HG03196 (cell line): ENCODE measurements at regions not wholly inside any gene's neighbourhood (a gene's known extent, or its start where the extent isn't known, plus 50 kb on each side); places are given as distances from the start of the nearest gene placed in this dataset.

Source experiments
- ATAC-seq: cut with Tn5 transposase; IDR thresholded peaks from one replicate; pipeline ENCODE4 v1.9.1; 2021; ENCODE audit not compliant: unreplicated experiment

DNA sequence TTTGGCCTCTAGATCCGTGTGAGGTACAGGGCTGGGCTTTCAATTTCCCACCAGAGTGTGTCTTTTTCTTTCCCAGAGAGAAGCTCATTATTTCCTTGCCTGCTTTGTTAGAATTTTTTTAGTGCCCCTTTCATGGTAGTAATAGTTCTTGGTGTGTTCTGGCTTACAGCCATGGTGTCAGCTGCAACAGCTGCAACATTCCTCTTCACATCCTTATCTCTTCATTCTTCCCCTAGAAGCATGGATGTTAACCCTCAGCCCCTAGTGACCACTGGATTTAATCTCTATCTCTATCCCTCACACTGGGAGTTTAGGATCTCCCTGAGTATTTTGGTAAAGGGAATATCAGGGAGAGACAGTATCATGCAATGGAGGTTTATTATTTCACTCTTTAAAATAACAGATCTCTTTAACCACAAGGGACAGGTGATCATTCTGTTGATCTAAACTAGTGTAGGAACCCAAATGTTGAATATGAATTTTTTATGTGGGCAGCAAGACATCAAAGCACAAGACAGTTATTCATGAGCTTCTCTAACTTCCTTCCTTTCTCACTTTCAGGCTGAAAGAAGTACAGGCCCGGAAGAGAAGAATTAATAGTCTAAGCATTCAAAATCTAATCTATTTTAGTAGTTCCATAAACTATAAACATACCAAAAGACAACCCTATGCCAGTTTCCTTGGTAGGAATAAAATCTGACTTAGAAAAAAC, 160.2 kb downstream of the FAM170A start:
- ATAC-seq, result no peak

DNA sequence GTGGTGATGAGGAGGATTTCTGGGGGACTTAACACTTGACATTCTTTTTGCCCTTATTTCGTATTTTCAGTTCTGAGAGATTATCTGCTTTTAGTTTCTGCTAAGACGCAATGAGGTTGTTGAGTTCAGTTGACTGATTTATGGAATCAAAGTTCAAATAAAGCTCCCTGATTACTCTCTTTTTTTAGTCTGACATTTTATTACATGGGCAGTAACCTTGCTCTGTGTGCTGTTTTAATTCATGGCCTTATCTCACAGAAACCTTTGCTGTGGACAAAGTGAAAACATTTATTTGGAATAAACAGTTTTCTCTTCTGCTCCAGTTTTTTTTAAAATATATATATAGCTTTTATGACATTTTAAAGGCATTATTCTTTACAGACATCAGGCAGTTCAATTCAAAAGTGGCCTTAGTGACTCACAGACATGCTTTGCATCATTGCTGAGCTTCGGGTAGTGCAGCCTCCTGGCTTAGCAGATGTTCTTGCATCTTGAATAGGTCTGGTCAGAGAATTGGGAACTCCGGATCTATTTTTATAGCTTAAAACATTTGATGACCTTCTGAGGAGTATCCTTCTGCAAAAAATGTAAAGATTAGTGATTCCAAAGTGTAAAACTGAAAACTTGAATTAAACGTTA, 162.9 kb downstream of the FAM170A start:
- no peak for ATAC-seq

DNA sequence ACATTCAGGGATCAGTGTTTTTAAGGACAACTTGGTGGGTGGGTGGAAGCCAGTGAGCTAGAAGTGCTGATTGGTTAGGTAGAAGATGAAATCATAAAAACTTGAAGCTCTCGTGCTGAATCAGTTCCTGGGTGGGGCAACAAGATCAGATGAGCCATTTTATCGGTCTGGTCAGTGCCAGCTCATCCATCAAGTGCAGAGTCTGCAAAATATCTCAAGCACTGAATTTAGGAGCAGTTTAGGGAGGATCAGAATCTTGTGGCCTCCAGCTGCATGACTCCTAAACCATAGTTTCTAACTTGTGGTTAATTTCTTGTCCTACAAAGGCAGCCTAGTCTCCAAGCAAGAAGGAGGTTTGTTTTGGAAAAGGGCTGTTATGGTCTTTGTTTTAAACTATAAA, 166.4 kb downstream of the FAM170A start:
- no peak for ATAC-seq

DNA sequence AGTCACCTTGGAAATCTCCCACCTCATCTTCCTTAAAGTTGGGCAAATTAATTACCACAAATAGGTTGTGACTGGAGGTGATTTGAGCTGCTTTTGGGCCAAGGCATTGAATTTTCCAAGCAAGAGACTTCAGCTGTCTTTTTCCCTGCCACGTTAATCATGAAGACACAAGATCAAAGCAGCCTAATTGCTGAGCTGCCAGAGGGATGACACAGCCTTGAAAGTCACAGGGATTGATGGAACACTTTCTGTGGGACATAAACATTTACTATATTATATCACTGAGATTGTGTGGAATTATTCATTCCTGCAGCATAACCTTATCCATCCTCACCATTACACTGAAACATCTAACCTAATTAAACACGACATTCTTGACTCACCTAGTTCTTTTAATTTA, 172.2 kb downstream of the FAM170A start:
- no peak for ATAC-seq

DNA sequence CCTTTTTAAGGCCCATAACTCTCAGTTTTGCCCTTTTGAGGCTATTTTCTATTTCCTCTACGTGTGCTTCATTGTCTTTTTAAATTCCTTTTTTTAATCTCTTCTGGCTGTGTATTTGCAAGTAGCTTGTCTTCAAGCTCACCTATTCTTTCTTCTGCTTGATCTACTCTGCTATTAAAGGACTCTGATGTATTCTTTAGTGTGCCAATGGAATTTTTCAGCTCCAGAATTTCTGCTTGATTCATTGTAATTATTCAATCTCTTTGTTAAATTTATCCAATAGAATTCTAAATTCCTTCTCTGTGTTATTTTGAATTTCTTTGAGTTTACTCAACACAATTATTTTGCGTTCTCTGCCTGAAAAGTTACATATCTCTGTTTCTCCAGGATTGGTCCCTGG, 178.7 kb downstream of the FAM170A start:
- no peak for ATAC-seq

DNA sequence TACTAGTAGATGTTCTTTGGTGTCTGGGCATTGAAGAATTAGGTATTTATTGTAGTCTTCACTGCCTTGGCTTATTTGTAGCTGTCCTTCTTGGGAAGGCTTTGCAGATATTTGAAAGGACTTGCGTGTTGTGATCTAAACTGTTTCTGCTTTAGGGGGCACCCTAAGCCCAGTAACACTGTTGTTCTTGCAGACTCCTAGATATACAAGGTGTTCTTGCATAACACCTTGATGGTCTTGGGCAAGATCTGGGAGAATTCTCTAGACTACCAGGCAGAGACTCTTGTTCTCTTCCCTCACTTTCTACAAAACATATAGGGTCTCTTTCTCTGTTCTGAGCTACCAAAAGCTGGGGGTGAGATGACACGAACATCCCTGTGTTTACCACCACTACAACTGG, 179.1 kb downstream of the FAM170A start:
- ATAC-seq, result no peak

DNA sequence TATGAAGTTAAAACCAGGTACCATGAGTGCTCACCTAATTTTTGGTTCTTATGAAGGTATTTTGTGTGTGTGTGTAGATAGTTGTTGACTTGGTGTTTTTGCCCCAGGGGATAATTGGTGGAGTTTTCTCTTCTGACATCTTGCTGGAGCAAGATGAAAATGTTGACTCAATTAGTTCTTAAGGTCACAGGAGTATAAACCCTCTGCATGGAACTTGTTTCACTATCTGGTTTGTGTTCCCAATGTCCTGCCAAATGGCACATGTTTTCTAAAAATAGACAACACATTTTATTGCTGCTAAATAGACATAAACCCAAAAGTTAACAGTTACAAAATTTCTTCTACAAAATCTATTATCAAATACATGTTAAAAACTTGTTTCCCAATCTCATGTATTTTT, 180.9 kb downstream of the FAM170A start:
- ATAC-seq, result no peak

DNA sequence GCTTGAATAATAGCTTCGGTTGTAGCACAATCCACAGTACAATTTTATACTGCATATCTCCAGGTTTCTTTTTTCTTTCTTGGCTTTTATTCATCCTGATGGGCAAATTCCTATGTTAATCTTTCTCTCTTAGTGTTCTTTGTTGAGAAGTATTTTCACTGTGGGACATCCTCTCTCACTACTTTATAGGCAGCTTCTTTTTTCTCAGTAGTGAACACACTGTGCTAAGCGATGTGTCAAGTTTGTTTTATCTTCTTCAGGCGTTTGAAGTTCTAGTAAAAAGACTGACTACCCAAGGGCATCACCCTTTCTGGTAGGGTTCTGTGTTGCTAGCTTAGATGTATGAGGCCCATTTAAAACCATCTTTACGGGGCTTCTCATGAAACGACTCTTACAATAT, 182.1 kb downstream of the FAM170A start:
- ATAC-seq, result no peak

DNA sequence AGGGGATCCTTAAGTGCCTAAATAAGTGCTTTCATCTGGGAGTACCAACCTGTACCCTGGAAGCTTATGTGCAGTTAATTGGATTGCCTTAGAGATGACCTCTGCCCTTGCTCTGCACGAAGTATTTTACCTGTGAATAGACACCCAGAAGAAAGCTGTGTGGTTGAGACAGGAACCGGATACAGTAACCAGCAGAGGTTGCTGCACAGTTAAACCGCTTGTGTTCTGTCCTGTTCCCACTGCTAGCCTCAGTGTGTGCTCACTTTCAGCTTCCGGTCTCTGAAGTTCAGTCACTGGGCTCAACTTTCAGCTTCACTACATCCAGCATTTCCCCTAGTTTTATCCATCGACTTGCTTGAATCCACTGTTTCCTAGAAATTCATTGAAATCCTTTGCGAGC, 185.3 kb downstream of the FAM170A start:
- no peak for ATAC-seq

DNA sequence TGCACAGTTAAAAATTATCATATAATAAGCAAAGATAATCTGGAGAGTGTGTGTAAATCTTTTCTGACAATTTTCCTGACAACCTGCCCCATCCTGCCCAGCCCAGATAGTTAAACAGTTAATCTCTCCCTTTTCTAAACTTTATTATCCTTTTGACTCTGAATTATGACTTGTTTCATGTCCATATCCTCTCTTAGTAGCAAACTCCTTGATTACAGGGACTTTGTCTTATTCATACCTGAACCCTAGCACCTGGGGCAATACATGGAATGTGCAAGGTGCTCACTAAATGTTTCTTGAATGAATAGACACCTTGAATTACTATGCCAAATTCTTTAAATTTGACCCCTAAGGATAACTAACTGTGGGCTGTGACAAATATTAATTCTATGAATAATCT, 186.7 kb downstream of the FAM170A start:
- no peak for ATAC-seq

DNA sequence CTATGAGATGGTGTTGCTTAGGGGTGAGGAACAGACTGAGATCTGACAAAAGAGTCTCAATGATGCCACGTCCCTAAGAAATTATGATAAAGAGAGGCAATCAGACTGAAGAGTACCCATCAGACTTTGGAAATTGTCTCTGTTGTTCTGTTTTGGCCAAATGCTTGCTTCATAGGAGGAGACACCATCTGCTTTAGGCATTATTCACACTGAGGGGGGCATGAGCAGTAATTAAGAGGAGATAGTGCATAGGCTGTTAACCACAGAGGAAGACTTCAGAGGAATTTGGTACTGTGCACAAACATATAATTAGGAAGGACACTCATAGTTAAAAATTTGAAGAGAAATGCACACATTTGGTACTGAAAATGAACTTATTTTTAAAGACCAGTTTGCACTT, 190.7 kb downstream of the FAM170A start:
- no peak for ATAC-seq

DNA sequence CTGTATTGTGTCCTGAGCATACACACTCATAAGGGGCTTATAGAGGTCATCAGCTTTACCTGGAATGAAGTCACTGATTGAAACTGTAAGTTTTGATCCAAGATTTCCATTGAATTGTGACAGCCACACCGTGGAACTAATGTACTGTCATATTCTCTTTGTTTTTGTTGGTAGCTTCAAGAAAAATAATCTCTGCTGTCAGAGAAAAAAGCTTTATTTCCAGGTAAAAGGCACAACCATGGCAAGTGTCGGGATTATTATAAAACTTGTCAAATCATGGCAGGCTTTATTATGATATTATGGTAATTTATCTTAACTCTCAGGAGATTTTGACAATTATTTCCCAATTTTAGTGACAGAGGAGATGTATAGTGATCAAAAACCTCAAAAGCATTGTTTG, 191.2 kb downstream of the FAM170A start:
- no peak for ATAC-seq

DNA sequence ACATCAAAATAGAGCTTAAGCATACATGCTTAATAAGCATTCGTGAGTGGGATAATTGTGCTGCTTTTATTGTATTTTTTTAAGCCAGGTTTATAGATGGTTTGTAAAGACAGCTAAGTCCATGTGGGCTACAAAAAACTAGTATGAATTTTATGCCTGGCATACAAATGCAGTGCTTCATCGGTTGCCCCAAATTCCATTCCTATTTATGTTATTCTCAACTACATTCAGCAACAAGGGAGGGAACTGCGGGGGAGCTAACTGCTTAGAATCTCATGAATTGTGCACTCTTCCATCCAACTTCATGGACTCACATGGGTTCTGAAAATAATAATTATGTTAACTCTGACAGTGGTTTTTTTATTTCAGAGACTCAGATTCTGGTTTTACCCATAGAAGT, 199.2 kb downstream of the FAM170A start:
- no peak for ATAC-seq

DNA sequence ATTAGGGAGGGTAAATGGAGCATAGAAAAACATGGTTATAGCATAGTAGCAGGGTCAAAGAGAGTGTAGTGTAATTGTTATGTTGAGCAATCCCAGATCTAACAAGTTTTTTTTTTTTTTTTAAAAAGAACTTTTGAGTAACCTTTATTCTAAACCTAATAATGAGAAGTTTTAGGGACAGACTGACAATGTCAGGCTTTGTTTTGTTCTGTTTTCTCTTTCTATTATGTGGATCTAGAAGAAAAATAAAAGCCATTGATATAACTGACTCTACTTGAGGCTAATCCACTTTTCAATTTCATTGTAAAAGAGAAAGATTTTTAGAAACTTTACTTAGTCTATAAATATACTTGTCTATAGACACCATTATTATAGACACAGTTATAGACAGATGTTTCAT, 200.0 kb downstream of the FAM170A start:
- no peak for ATAC-seq

DNA sequence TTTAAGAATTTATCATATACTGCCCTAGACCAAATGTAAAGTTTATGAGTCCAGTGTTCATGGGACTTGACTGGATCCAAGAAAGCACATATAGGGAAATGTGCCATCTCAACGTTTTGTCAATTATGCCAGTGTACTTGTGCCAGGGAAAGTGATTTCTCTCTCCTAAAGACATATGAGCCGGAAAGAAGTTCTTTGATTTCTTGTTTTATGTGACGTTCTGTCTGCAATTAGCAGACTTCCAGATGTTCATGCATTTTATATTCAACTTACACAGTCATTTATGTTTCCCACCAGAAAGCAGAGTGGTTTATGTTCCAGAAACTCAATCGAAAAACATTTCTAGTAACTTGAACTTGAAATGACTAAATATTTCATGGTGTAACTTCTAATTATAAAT, 203.8 kb downstream of the FAM170A start:
- no peak for ATAC-seq

DNA sequence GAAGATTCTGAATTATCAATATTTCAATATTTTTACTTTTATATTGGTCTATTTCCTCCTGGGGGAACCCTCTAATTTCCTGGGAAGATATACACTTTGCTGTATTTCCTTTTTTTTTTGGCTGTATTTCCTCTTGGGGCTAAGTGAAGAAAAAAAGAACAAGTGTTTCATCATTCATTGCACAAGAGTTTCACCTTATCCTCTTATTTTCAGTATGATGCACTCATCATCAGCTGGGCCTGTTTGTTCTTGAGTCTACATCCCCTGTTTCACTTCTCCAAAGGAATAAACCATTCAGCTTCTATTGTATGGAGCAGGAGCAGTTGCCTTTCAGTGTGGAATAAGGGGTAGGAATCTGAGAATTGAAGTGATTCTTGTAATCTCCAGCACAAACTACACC, 210.8 kb downstream of the FAM170A start:
- no peak for ATAC-seq

DNA sequence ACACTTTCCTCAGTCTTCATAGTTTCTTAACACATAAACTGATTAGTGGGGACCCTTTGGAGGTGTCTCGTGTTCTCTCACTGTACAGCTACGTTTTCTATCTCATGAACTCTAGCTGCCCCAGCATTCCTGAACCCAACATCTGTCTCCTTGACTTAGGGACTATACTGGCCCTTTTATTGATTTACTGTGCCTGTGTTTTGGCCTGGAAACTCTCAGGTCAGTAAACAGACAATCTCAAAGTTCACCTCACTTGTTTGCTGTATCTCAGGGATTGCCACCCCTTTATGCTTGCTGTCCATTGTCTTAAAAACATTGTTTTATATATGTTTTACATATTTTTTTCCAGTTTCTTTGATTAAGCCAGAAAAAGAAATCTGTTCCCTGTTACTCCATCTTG, 222.8 kb downstream of the FAM170A start:
- no peak for ATAC-seq

DNA sequence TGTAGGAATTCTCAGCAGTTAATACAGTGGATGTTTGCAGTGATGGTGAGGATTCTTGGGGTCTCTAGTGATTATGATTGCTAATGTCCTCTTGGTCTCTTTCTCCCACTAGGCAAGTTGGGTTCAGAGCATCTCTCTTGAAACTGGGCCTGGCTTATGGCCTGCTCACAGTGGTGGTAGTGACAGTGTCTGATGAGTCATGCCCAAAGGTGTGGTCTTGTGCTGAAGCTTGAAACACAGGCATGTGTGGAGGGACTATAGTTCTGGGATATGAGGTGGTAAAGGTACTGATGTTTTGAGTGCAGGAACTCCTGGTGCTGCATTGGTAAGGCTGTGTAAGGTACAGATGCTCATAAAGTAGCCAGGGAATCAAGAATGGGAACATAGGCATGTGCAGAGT, 231.1 kb downstream of the FAM170A start:
- no peak for ATAC-seq

DNA sequence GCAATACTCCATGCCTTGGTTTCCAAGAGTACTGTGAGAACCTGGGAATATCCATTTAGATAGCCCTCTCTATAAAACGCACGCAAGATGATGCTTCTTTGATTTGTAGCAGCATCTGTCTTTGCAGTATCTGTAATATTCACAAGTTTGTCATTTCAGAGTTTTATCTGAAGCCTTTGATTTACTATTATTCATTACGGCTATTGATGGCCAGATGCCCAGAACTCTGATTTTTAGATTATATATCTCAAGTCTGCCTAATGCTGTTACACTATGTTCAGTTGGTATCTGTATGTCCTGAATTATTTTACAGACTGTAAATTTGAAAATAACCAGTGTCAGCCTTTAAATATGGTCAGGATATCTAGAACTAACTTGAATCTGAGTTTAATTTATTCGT, 233.3 kb downstream of the FAM170A start:
- ATAC-seq, result no peak

DNA sequence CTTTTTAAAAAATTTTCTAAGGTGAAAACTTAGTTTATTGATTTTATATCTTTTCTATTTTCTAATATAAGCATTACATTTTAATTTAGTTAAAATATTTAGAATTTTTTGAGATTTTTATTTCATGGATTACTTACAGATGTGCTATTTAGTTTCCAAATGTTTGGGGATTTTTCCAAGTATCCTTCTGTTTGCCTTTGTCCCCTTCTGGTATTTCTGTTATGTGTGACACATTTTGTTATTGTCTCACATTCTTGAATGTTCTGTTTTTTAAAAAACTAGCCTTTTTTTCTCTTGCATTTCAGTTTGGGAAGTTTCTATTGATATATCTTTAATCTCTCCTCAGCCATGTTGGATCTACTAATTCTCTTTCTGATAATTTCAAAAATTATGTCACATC, 234.9 kb downstream of the FAM170A start:
- no peak for ATAC-seq

DNA sequence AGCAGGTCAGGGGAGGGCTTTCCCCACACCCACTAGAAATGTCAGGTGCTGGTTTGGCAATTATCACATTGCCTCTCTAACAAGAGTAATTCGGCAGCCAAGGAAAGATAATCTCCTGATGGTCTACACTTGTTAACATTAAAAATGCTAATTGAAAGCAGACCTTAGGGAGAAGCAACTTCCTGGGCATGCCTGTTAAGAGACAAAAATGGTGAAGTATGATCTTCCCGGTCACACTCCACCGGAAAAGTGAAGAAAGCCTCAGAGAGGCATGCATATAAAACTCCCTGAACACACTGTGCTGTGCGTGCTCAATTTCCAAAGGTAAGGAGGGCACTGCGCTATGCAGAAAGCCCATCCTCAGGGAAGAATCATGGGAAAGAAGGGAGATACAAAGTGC, 244.3 kb downstream of the FAM170A start:
- ATAC-seq, result no peak

DNA sequence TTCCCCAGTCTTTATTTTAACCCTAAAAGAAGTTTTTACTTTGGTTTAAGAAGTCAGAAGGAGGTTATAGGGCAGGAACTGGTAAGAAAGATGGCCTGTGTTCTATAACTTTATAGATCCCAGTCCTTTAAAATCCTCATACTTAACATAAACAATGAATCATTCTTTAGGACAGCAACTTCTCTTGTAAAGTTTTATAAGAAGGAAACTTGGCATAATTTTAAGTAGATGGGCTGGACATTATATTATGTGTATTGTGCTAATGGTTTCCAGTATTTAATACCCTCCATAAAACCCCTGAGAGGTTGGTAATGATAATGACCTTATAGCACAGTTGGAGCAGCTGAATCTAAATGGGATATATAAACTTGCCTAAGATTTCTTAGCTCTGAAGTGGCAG, 247.2 kb downstream of the FAM170A start:
- no peak for ATAC-seq

DNA sequence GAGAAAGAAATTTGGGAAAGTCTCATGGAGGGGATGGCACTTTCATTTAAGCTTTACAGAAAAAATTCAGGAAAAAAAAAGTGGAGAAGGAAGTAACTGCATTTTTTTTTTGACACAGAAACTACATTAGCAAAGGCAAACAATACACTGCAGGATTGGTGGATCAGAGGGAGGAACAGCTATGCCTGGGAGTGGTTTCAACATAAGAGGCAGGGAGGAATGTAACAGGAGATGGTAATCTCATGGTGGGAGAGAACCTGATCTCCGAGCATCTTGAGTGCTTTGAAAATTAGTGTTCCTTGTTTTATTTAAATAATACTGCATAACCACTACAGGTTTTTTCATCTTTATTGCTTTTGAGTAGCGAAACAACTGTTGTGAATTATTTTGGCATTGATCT, 249.4 kb downstream of the FAM170A start:
- no peak for ATAC-seq
